Gastroesophageal sphincter (tissue), 3 donors: ENCODE measurements at regions not wholly inside any gene's neighbourhood (a gene's known extent, or its start where the extent isn't known, plus 50 kb on each side); places are given as distances from the start of the nearest gene placed in this dataset.

Source experiments
- POLR2A ChIP-seq, 2 donors: fragments of 450-650 bp; IDR thresholded peaks; one replicate each; pipeline ENCODE4 v1.6.1; 2017; ENCODE audit warnings: antibody characterized with exemption in 2 of 2, mild to moderate bottlenecking in 2 of 2, moderate library complexity in 1 of 2
- TF ChIP-seq, protein P1 (sequence below), 4 experiments: fragments of 200-600 bp in 2 of 4; fragments of 450-650 bp in 2 of 4; sonication (generic) in 1 of 4; IDR thresholded peaks; one replicate each; pipeline ENCODE4 v1.5.1; 2017 to 2019; ENCODE audit warnings: antibody characterized with exemption in 4 of 4, mild to moderate bottlenecking in 2 of 4, moderate library complexity in 2 of 4

DNA sequence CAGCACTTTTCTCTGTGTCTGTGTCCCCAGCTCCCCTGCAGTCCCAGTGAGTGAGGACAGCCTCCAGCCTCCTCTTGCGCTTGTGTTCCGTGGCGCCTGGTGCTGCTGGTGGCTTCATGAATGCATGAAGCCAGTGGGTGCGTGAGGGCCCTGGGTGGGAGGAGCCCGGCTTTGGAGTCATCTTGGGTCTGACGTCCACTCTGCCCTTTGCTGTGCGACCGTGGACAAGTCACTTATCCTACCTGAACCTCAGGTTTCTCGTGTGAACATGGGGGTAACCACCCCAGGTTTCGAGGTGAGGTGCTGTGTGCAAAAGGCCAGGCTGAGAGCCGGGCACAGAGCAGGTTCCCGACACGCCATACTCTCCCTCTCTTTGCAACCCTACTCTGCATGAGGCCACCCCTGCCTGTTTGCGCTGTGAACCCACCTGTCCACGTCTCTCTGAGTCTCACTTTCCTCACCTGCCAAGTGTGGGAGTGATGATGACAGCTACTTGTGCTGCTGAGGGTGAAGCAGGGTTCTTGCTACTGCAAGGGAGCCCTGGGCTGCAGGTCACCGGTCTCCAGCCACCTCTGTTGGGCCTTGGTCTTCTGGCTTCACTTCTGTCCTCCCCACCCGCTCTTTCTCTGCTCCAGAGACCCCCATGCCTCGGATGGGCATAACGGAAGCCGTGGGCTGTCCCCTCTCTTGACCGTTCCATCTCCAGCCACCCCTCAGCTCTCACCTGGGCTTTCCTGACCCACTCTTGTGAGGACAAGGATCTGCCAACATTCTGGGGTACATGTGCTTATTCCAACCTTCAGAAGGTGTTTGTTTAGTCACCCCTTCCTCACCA lies 537.6 kb downstream of the TBC1D22A start:
- TF ChIP-seq, protein P1, sequence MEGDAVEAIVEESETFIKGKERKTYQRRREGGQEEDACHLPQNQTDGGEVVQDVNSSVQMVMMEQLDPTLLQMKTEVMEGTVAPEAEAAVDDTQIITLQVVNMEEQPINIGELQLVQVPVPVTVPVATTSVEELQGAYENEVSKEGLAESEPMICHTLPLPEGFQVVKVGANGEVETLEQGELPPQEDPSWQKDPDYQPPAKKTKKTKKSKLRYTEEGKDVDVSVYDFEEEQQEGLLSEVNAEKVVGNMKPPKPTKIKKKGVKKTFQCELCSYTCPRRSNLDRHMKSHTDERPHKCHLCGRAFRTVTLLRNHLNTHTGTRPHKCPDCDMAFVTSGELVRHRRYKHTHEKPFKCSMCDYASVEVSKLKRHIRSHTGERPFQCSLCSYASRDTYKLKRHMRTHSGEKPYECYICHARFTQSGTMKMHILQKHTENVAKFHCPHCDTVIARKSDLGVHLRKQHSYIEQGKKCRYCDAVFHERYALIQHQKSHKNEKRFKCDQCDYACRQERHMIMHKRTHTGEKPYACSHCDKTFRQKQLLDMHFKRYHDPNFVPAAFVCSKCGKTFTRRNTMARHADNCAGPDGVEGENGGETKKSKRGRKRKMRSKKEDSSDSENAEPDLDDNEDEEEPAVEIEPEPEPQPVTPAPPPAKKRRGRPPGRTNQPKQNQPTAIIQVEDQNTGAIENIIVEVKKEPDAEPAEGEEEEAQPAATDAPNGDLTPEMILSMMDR (IDR thresholded peaks at IDR 0.05), result no peak
- no peak for TF ChIP-seq POLR2A (IDR thresholded peaks at IDR 0.05)
